B cell (primary cell): ENCODE measurements at regions not wholly inside any gene's neighbourhood (a gene's known extent, or its start where the extent isn't known, plus 50 kb on each side); places are given as distances from the start of the nearest gene placed in this dataset.
"Not testable (repeated sequence)": the region's sequence is repeated elsewhere in the genome, so short reads cannot be mapped to it uniquely, and the experiment has no call there.

Experiments used
- ATAC-seq: fragments of 200-7000 bp; cut with Tn5 transposase; one replicate; pipeline ENCODE4 v1.10.0; 2021; ENCODE audit warnings: low read depth, mild to moderate bottlenecking, moderate number of reproducible peaks, moderate library complexity
- CTCF ChIA-PET: fragments of 350-600 bp; sonication (Branson Sonifier 250); formaldehyde crosslinking; loops from one replicate; lab custom pipeline; 2021; ENCODE audit warnings: antibody characterized with exemption, inconsistent platforms; lab: Charles Lee
- POLR2A ChIA-PET: fragments of 350-600 bp; sonication (Branson Sonifier 250); formaldehyde crosslinking; loops from one replicate; lab custom pipeline; 2021; ENCODE audit warnings: antibody characterized with exemption; lab: Charles Lee
- DNase-seq: peaks from one replicate; pipeline ENCODE4 v3.0.0; 2013
- H2AFZ ChIP-seq: 2 replicates; pipeline ENCODE4 v1.6.1; 2012; ENCODE audit warnings: mild to moderate bottlenecking, low read depth, low read length; ENCODE audit not compliant: insufficient read depth, poor library complexity, severe bottlenecking
- H3K27ac ChIP-seq, 2 donors: 1 replicate in 1 of 2; 2 replicates in 1 of 2; pipeline ENCODE4 v1.5.1; 2012 to 2013; ENCODE audit warnings: low read length in 2 of 2, mild to moderate bottlenecking in 2 of 2, moderate library complexity in 1 of 2
- H3K27me3 ChIP-seq, 4 experiments: fragments of 200-600 bp in 1 of 4; sonication (generic) in 1 of 4; replicated peaks in 1 of 4; 1 replicate in 2 of 4; 2 replicates in 2 of 4; pipeline versions ENCODE4 v1.6.1 to v1.7.0; 2013 to 2016; ENCODE audit warnings: low read length in 3 of 4, mild to moderate bottlenecking in 2 of 4, mixed read lengths in 1 of 4, moderate library complexity in 1 of 4; ENCODE audit not compliant: insufficient read depth in 4 of 4, control insufficient read depth in 3 of 4; ENCODE audit errors: control extremely low read depth in 1 of 4
- H3K36me3 ChIP-seq, 2 experiments: replicated peaks in 1 of 2; 1 replicate in 1 of 2; 2 replicates in 1 of 2; pipeline versions ENCODE4 v1.6.1 to v1.7.1; 2013; ENCODE audit warnings: low read length in 1 of 2; ENCODE audit not compliant: insufficient read depth in 2 of 2, control insufficient read depth in 1 of 2; ENCODE audit errors: control extremely low read depth in 1 of 2, extremely low read depth in 1 of 2
- H3K4me1 ChIP-seq, 2 donors: fragments of 200-600 bp in 1 of 2; sonication (generic) in 1 of 2; 1 replicate in 1 of 2; 2 replicates in 1 of 2; pipeline versions ENCODE4 v1.5.1 to v1.6.1; 2013 to 2017; ENCODE audit warnings: low read length in 2 of 2; ENCODE audit not compliant: control insufficient read depth in 2 of 2, insufficient read depth in 2 of 2
- H3K4me2 ChIP-seq: replicated peaks from 2 replicates; pipeline ENCODE3; 2012; ENCODE audit warnings: mild to moderate bottlenecking, low read depth, low read length; ENCODE audit not compliant: poor library complexity, severe bottlenecking
- H3K4me3 ChIP-seq, 5 experiments: fragments of 200-600 bp in 1 of 5; sonication (generic) in 1 of 5; 1 replicate in 3 of 5; 2 replicates in 2 of 5; pipeline versions ENCODE4 v1.5.1 to v1.7.0; 2011 to 2016; ENCODE audit warnings: low read length in 4 of 5, mild to moderate bottlenecking in 4 of 5, low read depth in 2 of 5, control low read depth in 1 of 5, moderate library complexity in 1 of 5; ENCODE audit not compliant: insufficient read depth in 1 of 5; ENCODE audit errors: control extremely low read depth in 1 of 5, extremely low read depth in 1 of 5
- H3K79me2 ChIP-seq: fragments of 200-600 bp; sonication (generic); one replicate; pipeline ENCODE4 v1.6.0; 2016; ENCODE audit warnings: low read length; ENCODE audit not compliant: control insufficient read depth, insufficient read depth
- H3K9ac ChIP-seq: fragments of 200-600 bp; sonication (generic); 2 replicates; pipeline ENCODE4 v1.6.1; 2017; ENCODE audit warnings: mild to moderate bottlenecking, low read length, moderate library complexity
- H3K9me3 ChIP-seq, 3 donors: one replicate each; pipeline versions ENCODE4 v1.6.1 to v1.7.1; 2013; ENCODE audit warnings: low read length in 2 of 3; ENCODE audit not compliant: control insufficient read depth in 2 of 3, insufficient read depth in 1 of 3; ENCODE audit errors: control extremely low read depth in 1 of 3
- H4K20me1 ChIP-seq: 2 replicates; pipeline ENCODE4 v1.6.0; 2012; ENCODE audit warnings: mild to moderate bottlenecking, low read length; ENCODE audit not compliant: insufficient read depth, control insufficient read depth, poor library complexity, severe bottlenecking
- H3K27ac Mint-ChIP-seq: one replicate; pipeline ENCODE4 v1.8.0; 2021; ENCODE audit warnings: mixed read lengths
- H3K27me3 Mint-ChIP-seq: one replicate; pipeline ENCODE4 v1.8.0; 2021; ENCODE audit warnings: mixed read lengths
- H3K4me1 Mint-ChIP-seq: one replicate; pipeline ENCODE4 v1.8.0; 2021; ENCODE audit warnings: mixed read lengths
- H3K4me3 Mint-ChIP-seq: one replicate; pipeline ENCODE4 v1.8.0; 2021; ENCODE audit warnings: mixed read lengths
- H3K9me3 Mint-ChIP-seq: one replicate; pipeline ENCODE4 v1.8.0; 2022; ENCODE audit warnings: mixed read lengths; ENCODE audit not compliant: insufficient read depth
- WGBS: methylation state at CpG from one replicate; pipeline ENCODE4 v1.1.5; 2013; ENCODE audit warnings: missing lambda C conversion rate; ENCODE audit not compliant: insufficient coverage; 5-methylcytosine and 5-hydroxymethylcytosine counted together
- intact Hi-C: fragments of 100-400 bp; cut with micrococcal nuclease; formaldehyde crosslinking; loops from one replicate; pipeline ENCODE4 v1.10.0; 2022

GRCh38 chr9:42409581-42409980, 226.1 kb downstream of the SPATA31A6 start:
- H3K4me1 ChIP-seq, H3K27me3 Mint-ChIP-seq, H3K9ac ChIP-seq, H3K4me2 ChIP-seq, H2AFZ ChIP-seq, H4K20me1 ChIP-seq, intact Hi-C loops, H3K4me3 ChIP-seq, H3K27me3 ChIP-seq, POLR2A ChIA-PET, H3K9me3 Mint-ChIP-seq, DNase-seq, H3K9me3 ChIP-seq, CTCF ChIA-PET, H3K79me2 ChIP-seq, H3K36me3 ChIP-seq, H3K27ac ChIP-seq, H3K4me3 Mint-ChIP-seq, H3K27ac Mint-ChIP-seq, ATAC-seq: not testable (repeated sequence)
- no CpG with 5 or more reads among the region's 1 CpG for WGBS
- peaks cover 12% of the 10 kb centered on the region for H3K4me1 Mint-ChIP-seq

- H3K4me1 ChIP-seq, H3K36me3 ChIP-seq, H3K79me2 ChIP-seq, H3K27ac Mint-ChIP-seq, DNase-seq, H3K9ac ChIP-seq, intact Hi-C loops, ATAC-seq, H3K27me3 ChIP-seq, H3K9me3 Mint-ChIP-seq, H3K27ac ChIP-seq, H3K4me3 Mint-ChIP-seq, H3K9me3 ChIP-seq, H3K4me2 ChIP-seq, POLR2A ChIA-PET, H2AFZ ChIP-seq, CTCF ChIA-PET, H3K4me3 ChIP-seq, H4K20me1 ChIP-seq, H3K27me3 Mint-ChIP-seq: not testable (repeated sequence)
- H3K4me1 Mint-ChIP-seq = peaks cover 12% of the 10 kb centered on the region
- WGBS = no CpG with 5 or more reads among the region's 1 CpG
Observed at GRCh38 chr9:42412354-42412753, 228.9 kb downstream of the SPATA31A6 start.

- H3K9ac ChIP-seq, H3K27ac Mint-ChIP-seq, ATAC-seq, H3K9me3 ChIP-seq, H2AFZ ChIP-seq, H4K20me1 ChIP-seq, CTCF ChIA-PET, H3K9me3 Mint-ChIP-seq, H3K36me3 ChIP-seq, intact Hi-C loops, H3K27me3 ChIP-seq, H3K79me2 ChIP-seq, POLR2A ChIA-PET, H3K4me3 Mint-ChIP-seq, H3K27ac ChIP-seq, H3K27me3 Mint-ChIP-seq, H3K4me3 ChIP-seq, H3K4me1 ChIP-seq, H3K4me2 ChIP-seq, DNase-seq: not testable (repeated sequence)
- H3K4me1 Mint-ChIP-seq = peaks cover 12% of the 10 kb centered on the region
- no CpG with 5 or more reads among the region's 1 CpG for WGBS
Observed at GRCh38 chr9:42414865-42415264, 231.4 kb downstream of the SPATA31A6 start.

GRCh38 chr9:42419652-42420051, 236.2 kb downstream of the SPATA31A6 start:
- intact Hi-C loops, H3K9ac ChIP-seq, DNase-seq, H4K20me1 ChIP-seq, H3K79me2 ChIP-seq, H3K4me1 ChIP-seq, H3K27me3 Mint-ChIP-seq, H3K4me3 ChIP-seq, H3K27me3 ChIP-seq, H3K9me3 ChIP-seq, H2AFZ ChIP-seq, H3K4me3 Mint-ChIP-seq, H3K27ac Mint-ChIP-seq, H3K27ac ChIP-seq, H3K9me3 Mint-ChIP-seq, POLR2A ChIA-PET, CTCF ChIA-PET, H3K36me3 ChIP-seq, H3K4me2 ChIP-seq: not testable (repeated sequence)
- WGBS = no CpG with 5 or more reads among the region's 8 CpGs
- peaks cover 23% of the 10 kb centered on the region for H3K4me1 Mint-ChIP-seq
- peak; percentile 29 for ATAC-seq
